Esophagus muscularis mucosa (tissue), 3 donors: ENCODE measurements at regions not wholly inside any gene's neighbourhood (a gene's known extent, or its start where the extent isn't known, plus 50 kb on each side); places are given as distances from the start of the nearest gene placed in this dataset.

ENCODE experiments used
- EP300 ChIP-seq: sonication (generic); formaldehyde crosslinking; IDR thresholded peaks from one replicate; pipeline ENCODE4 v1.6.1; 2017; ENCODE audit warnings: antibody characterized with exemption
- TF ChIP-seq, protein P1 (sequence below), 3 experiments: fragments of 200-600 bp in 2 of 3; fragments of 450-650 bp in 1 of 3; sonication (generic) in 2 of 3; IDR thresholded peaks; one replicate each; pipeline ENCODE4 v1.5.1; 2017 to 2019; ENCODE audit warnings: antibody characterized with exemption in 3 of 3, mild to moderate bottlenecking in 2 of 3, moderate library complexity in 1 of 3

- TF ChIP-seq, protein P1, sequence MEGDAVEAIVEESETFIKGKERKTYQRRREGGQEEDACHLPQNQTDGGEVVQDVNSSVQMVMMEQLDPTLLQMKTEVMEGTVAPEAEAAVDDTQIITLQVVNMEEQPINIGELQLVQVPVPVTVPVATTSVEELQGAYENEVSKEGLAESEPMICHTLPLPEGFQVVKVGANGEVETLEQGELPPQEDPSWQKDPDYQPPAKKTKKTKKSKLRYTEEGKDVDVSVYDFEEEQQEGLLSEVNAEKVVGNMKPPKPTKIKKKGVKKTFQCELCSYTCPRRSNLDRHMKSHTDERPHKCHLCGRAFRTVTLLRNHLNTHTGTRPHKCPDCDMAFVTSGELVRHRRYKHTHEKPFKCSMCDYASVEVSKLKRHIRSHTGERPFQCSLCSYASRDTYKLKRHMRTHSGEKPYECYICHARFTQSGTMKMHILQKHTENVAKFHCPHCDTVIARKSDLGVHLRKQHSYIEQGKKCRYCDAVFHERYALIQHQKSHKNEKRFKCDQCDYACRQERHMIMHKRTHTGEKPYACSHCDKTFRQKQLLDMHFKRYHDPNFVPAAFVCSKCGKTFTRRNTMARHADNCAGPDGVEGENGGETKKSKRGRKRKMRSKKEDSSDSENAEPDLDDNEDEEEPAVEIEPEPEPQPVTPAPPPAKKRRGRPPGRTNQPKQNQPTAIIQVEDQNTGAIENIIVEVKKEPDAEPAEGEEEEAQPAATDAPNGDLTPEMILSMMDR (IDR thresholded peaks at IDR 0.05): no peak
- no peak for TF ChIP-seq EP300
These were observed 61.7 kb upstream of the ARID2 start for GRCh38 chr12:45667761-45668160.
